ENCODE measurements at regions not wholly inside any gene's neighbourhood (a gene's known extent, or its start where the extent isn't known, plus 50 kb on each side); places are given as distances from the start of the nearest gene placed in this dataset.
A peak's percentile ranks its signal among the peaks of the same experiment; 100 is the strongest.

GRCh38 chr5:128637031-128637430 is 99.0 kb upstream of the FBN2 start:
- peaks cover 18% of the 10 kb centered on the region for H3K4me1 Mint-ChIP-seq (ENCODE audit: unreplicated experiment)
- peaks cover 6% of the 10 kb centered on the region for H3K9me3 Mint-ChIP-seq (ENCODE audit: unreplicated experiment)
- no peaks in the 10 kb centered on the region for H3K36me3 Mint-ChIP-seq (ENCODE audit: unreplicated experiment)
- TF ChIP-seq, protein P1, sequence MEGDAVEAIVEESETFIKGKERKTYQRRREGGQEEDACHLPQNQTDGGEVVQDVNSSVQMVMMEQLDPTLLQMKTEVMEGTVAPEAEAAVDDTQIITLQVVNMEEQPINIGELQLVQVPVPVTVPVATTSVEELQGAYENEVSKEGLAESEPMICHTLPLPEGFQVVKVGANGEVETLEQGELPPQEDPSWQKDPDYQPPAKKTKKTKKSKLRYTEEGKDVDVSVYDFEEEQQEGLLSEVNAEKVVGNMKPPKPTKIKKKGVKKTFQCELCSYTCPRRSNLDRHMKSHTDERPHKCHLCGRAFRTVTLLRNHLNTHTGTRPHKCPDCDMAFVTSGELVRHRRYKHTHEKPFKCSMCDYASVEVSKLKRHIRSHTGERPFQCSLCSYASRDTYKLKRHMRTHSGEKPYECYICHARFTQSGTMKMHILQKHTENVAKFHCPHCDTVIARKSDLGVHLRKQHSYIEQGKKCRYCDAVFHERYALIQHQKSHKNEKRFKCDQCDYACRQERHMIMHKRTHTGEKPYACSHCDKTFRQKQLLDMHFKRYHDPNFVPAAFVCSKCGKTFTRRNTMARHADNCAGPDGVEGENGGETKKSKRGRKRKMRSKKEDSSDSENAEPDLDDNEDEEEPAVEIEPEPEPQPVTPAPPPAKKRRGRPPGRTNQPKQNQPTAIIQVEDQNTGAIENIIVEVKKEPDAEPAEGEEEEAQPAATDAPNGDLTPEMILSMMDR (IDR thresholded peaks at IDR 0.05), result no peak
- no peak for DNase-seq (ENCODE audit: extremely low spot score, unreplicated experiment)
- no peaks in the 10 kb centered on the region for H3K27me3 Mint-ChIP-seq (ENCODE audit: unreplicated experiment)
- H3K27ac Mint-ChIP-seq (ENCODE audit: unreplicated experiment), result peak overlapping the region; percentile 84
- H3K4me3 Mint-ChIP-seq (ENCODE audit: unreplicated experiment), result no peak overlapping the region

- Mint-ChIP-seq H3K4me3 (ENCODE audit: unreplicated experiment) (no peak overlapping the region), H3K27ac (ENCODE audit: unreplicated experiment) (no peak overlapping the region), H3K4me1 (ENCODE audit: unreplicated experiment) (peaks cover 35% of the 10 kb centered on the region), H3K9me3 (ENCODE audit: unreplicated experiment) (peaks cover 5% of the 10 kb centered on the region), H3K36me3 (ENCODE audit: unreplicated experiment) (no peaks in the 10 kb centered on the region), H3K27me3 (ENCODE audit: unreplicated experiment) (no peaks in the 10 kb centered on the region)
- no peak for DNase-seq (ENCODE audit: extremely low spot score, unreplicated experiment)
- TF ChIP-seq, protein P1 (IDR thresholded peaks at IDR 0.05), result no peak
Measured at GRCh38 chr5:128641861-128642260, 103.8 kb upstream of the FBN2 start.

GRCh38 chr5:128644863-128645262 is 106.8 kb upstream of the FBN2 start:
- H3K4me3 Mint-ChIP-seq (ENCODE audit: unreplicated experiment), result peak overlapping the region; percentile 70
- peaks cover 49% of the 10 kb centered on the region for H3K4me1 Mint-ChIP-seq (ENCODE audit: unreplicated experiment)
- H3K36me3 Mint-ChIP-seq (ENCODE audit: unreplicated experiment), result no peaks in the 10 kb centered on the region
- peak overlapping the region; percentile 97 for H3K27ac Mint-ChIP-seq (ENCODE audit: unreplicated experiment)
- no peaks in the 10 kb centered on the region for H3K27me3 Mint-ChIP-seq (ENCODE audit: unreplicated experiment)
- TF ChIP-seq, protein P1 (IDR thresholded peaks at IDR 0.05), result no peak
- no peak for DNase-seq (ENCODE audit: extremely low spot score, unreplicated experiment)
- H3K9me3 Mint-ChIP-seq (ENCODE audit: unreplicated experiment), result peaks cover 5% of the 10 kb centered on the region

GRCh38 chr5:128645581-128645980 is 107.5 kb upstream of the FBN2 start:
- no peaks in the 10 kb centered on the region for H3K27me3 Mint-ChIP-seq (ENCODE audit: unreplicated experiment)
- no peak overlapping the region for H3K4me3 Mint-ChIP-seq (ENCODE audit: unreplicated experiment)
- DNase-seq (ENCODE audit: extremely low spot score, unreplicated experiment), result no peak
- H3K27ac Mint-ChIP-seq (ENCODE audit: unreplicated experiment), result peak overlapping the region; percentile 66
- no peaks in the 10 kb centered on the region for H3K36me3 Mint-ChIP-seq (ENCODE audit: unreplicated experiment)
- TF ChIP-seq, protein P1 (IDR thresholded peaks at IDR 0.05), result no peak
- peaks cover 49% of the 10 kb centered on the region for H3K4me1 Mint-ChIP-seq (ENCODE audit: unreplicated experiment)
- H3K9me3 Mint-ChIP-seq (ENCODE audit: unreplicated experiment), result peaks cover 5% of the 10 kb centered on the region

- Mint-ChIP-seq H3K27ac (ENCODE audit: unreplicated experiment) (peak overlapping the region; percentile 50), H3K4me3 (ENCODE audit: unreplicated experiment) (no peak overlapping the region), H3K36me3 (ENCODE audit: unreplicated experiment) (no peaks in the 10 kb centered on the region), H3K27me3 (ENCODE audit: unreplicated experiment) (no peaks in the 10 kb centered on the region), H3K9me3 (ENCODE audit: unreplicated experiment) (peaks cover 5% of the 10 kb centered on the region), H3K4me1 (ENCODE audit: unreplicated experiment) (peaks cover 49% of the 10 kb centered on the region)
- TF ChIP-seq, protein P1 (IDR thresholded peaks at IDR 0.05), result no peak
- DNase-seq (ENCODE audit: extremely low spot score, unreplicated experiment), result no peak
Measured at GRCh38 chr5:128646176-128646575, 108.1 kb upstream of the FBN2 start.
